Activated T-cell treated with anti-CD3 and anti-CD28 coated beads for 4 hours (primary cell): ENCODE measurements at regions not wholly inside any gene's neighbourhood (a gene's known extent, or its start where the extent isn't known, plus 50 kb on each side); places are given as distances from the start of the nearest gene placed in this dataset.
"Not testable (repeated sequence)": the region's sequence is repeated elsewhere in the genome, so short reads cannot be mapped to it uniquely, and the experiment has no call there.

Source experiments
- DNase-seq: peaks from one replicate; pipeline ENCODE4 v3.0.0-alpha.2; 2020

- no peak for DNase-seq
Observed at GRCh38 chr5:125673359-125673950, 749.8 kb upstream of the GRAMD2B start.

GRCh38 chr5:125679522-125679921 lies 743.7 kb upstream of the GRAMD2B start:
- DNase-seq = no peak

GRCh38 chr5:125683669-125684068 lies 739.5 kb upstream of the GRAMD2B start:
- no peak for DNase-seq

- DNase-seq = no peak
Observed at GRCh38 chr5:125685771-125686170, 737.4 kb upstream of the GRAMD2B start.

- DNase-seq = not testable (repeated sequence)
Observed at GRCh38 chr5:125691738-125692530, 731.3 kb upstream of the GRAMD2B start.

- DNase-seq = no peak
Observed at GRCh38 chr5:125695996-125696655, 727.1 kb upstream of the GRAMD2B start.

- no peak for DNase-seq
Observed at GRCh38 chr5:125696762-125697161, 726.4 kb upstream of the GRAMD2B start.

GRCh38 chr5:125698420-125698819 lies 724.8 kb upstream of the GRAMD2B start:
- DNase-seq = no peak

- DNase-seq = no peak
Observed at GRCh38 chr5:125699860-125700259, 723.3 kb upstream of the GRAMD2B start.

GRCh38 chr5:125700380-125700861 lies 722.8 kb upstream of the GRAMD2B start:
- DNase-seq = no peak

- no peak for DNase-seq
Observed at GRCh38 chr5:125703616-125704015, 719.6 kb upstream of the GRAMD2B start.

- no peak for DNase-seq
Observed at GRCh38 chr5:125704888-125705287, 718.3 kb upstream of the GRAMD2B start.

GRCh38 chr5:125708583-125708982 lies 714.6 kb upstream of the GRAMD2B start:
- DNase-seq = no peak

GRCh38 chr5:125710745-125711144 lies 712.5 kb upstream of the GRAMD2B start:
- DNase-seq = no peak

- DNase-seq = no peak
Observed at GRCh38 chr5:125712397-125712796, 710.8 kb upstream of the GRAMD2B start.

GRCh38 chr5:125713109-125713805 lies 710.0 kb upstream of the GRAMD2B start:
- no peak for DNase-seq

- no peak for DNase-seq
Observed at GRCh38 chr5:125715216-125715615, 708.0 kb upstream of the GRAMD2B start.

GRCh38 chr5:125717209-125717608 lies 706.0 kb upstream of the GRAMD2B start:
- no peak for DNase-seq

GRCh38 chr5:125719681-125720347 lies 703.4 kb upstream of the GRAMD2B start:
- no peak for DNase-seq

- no peak for DNase-seq
Observed at GRCh38 chr5:125720348-125720685, 702.9 kb upstream of the GRAMD2B start.

GRCh38 chr5:125720721-125721120 lies 702.5 kb upstream of the GRAMD2B start:
- no peak for DNase-seq

GRCh38 chr5:125722550-125722949 lies 700.7 kb upstream of the GRAMD2B start:
- DNase-seq = no peak

GRCh38 chr5:125725691-125726090 lies 697.5 kb upstream of the GRAMD2B start:
- no peak for DNase-seq
